ENCODE measurements at regions not wholly inside any gene's neighbourhood (a gene's known extent, or its start where the extent isn't known, plus 50 kb on each side); places are given as distances from the start of the nearest gene placed in this dataset.

GRCh38 chr20:61173961-61174725 lies 77.9 kb upstream of the CDH4 start:
- TF ChIP-seq POLR2A (IDR thresholded peaks at IDR 0.05) (no peak), EP300 (IDR thresholded peaks at IDR 0.05) (no peak), POLR2AphosphoS5 (IDR thresholded peaks at IDR 0.05) (no peak), CTCF (IDR thresholded peaks at IDR 0.05) (no peak)
- H3K4me1 ChIP-seq, result no peaks in the 10 kb centered on the region
- DNase-seq, result no peak
- intact Hi-C loops (cut with DNase I; ENCODE audit: low total_unique reads), result no loop called here
- no peaks in the 10 kb centered on the region for H3K9me3 ChIP-seq
- no peak overlapping the region for H3K27ac ChIP-seq
- H3K4me3 ChIP-seq, result no peak overlapping the region
- no peaks in the 10 kb centered on the region for H3K36me3 ChIP-seq
- 78 to 92% (median 79%) methylated on average over 4 of the region's 4 CpGs for WGBS, 5 donors
- H3K27me3 ChIP-seq, result peaks cover 0 to 50% (median 0%) of the 10 kb centered on the region in 3 donors

- intact Hi-C loops (cut with DNase I; ENCODE audit: low total_unique reads), result no loop called here
Measured at GRCh38 chr20:61176874-61177273, 75.2 kb upstream of the CDH4 start.

GRCh38 chr20:61178551-61179071 lies 73.5 kb upstream of the CDH4 start:
- H3K4me1 ChIP-seq, result no peaks in the 10 kb centered on the region
- no peak for DNase-seq
- peaks cover 0 to 27% (median 0%) of the 10 kb centered on the region in 3 donors for H3K27me3 ChIP-seq
- no peaks in the 10 kb centered on the region for H3K36me3 ChIP-seq
- no peak overlapping the region for H3K27ac ChIP-seq
- no peaks in the 10 kb centered on the region for H3K9me3 ChIP-seq
- intact Hi-C loops (cut with DNase I; ENCODE audit: low total_unique reads), result no loop called here
- no peak overlapping the region for H3K4me3 ChIP-seq
- 22 to 49% (median 29%) methylated on average over 6 of the region's 6 CpGs for WGBS, 5 donors
- no peak for TF ChIP-seq EP300 (IDR thresholded peaks at IDR 0.05)
- TF ChIP-seq POLR2AphosphoS5 (IDR thresholded peaks at IDR 0.05), result no peak
- TF ChIP-seq POLR2A (IDR thresholded peaks at IDR 0.05), result no peak
- no peak for TF ChIP-seq CTCF (IDR thresholded peaks at IDR 0.05)

More at GRCh38 chr20:61176874-61177273, 75.2 kb upstream of the CDH4 start:
- WGBS, 5 donors, result 67 to 82% (median 77%) methylated on average over 1 of the region's 1 CpG
- DNase-seq, result no peak
- H3K9me3 ChIP-seq, result no peaks in the 10 kb centered on the region
- H3K4me3 ChIP-seq, result no peak overlapping the region
- H3K27ac ChIP-seq, result no peak overlapping the region
- H3K36me3 ChIP-seq, result no peaks in the 10 kb centered on the region
- peaks cover 0 to 34% (median 0%) of the 10 kb centered on the region in 3 donors for H3K27me3 ChIP-seq
- H3K4me1 ChIP-seq, result no peaks in the 10 kb centered on the region
- TF ChIP-seq POLR2AphosphoS5 (IDR thresholded peaks at IDR 0.05) (no peak), POLR2A (IDR thresholded peaks at IDR 0.05) (no peak), EP300 (IDR thresholded peaks at IDR 0.05) (no peak), CTCF (IDR thresholded peaks at IDR 0.05) (no peak)

GRCh38 chr20:61184194-61184593 lies 67.9 kb upstream of the CDH4 start:
- H3K27ac ChIP-seq, result no peak overlapping the region
- 74 to 91% (median 80%) methylated on average over 8 to 9 of the region's 9 CpGs for WGBS, 5 donors
- H3K4me3 ChIP-seq, result no peak overlapping the region

More at GRCh38 chr20:61184194-61184593, 67.9 kb upstream of the CDH4 start:
- Histone ChIP-seq H3K36me3 (no peaks in the 10 kb centered on the region), H3K9me3 (peaks cover 0 to 5% (median 0%) of the 10 kb centered on the region in 4 donors), H3K27me3 (peaks cover 0 to 21% (median 0%) of the 10 kb centered on the region in 3 donors), H3K4me1 (no peaks in the 10 kb centered on the region)
- no peak for TF ChIP-seq CTCF (IDR thresholded peaks at IDR 0.05)
- TF ChIP-seq POLR2A (IDR thresholded peaks at IDR 0.05), result no peak
- TF ChIP-seq EP300 (IDR thresholded peaks at IDR 0.05), result no peak
- TF ChIP-seq POLR2AphosphoS5 (IDR thresholded peaks at IDR 0.05), result no peak
- intact Hi-C loops (cut with DNase I; ENCODE audit: low total_unique reads), result no loop called here
- no peak for DNase-seq

Measured in stomach (tissue), 8 donors.